Left forelimb (tissue), 1 donor: ENCODE measurements at regions not wholly inside any gene's neighbourhood (a gene's known extent, or its start where the extent isn't known, plus 50 kb on each side); places are given as distances from the start of the nearest gene placed in this dataset.

Source experiments
- DNase-seq: peaks from one replicate; pipeline ENCODE4 v3.0.0-alpha.2; 2018; ENCODE audit warnings: low spot score

- no peak for DNase-seq
These were observed 55.5 kb upstream of the NPAS2 start for GRCh38 chr2:100764430-100764829.

GRCh38 chr2:100765481-100765880, 54.5 kb upstream of the NPAS2 start:
- DNase-seq, result no peak

GRCh38 chr2:100766256-100766655, 53.7 kb upstream of the NPAS2 start:
- DNase-seq, result no peak

- DNase-seq, result no peak
These were observed 53.1 kb upstream of the NPAS2 start for GRCh38 chr2:100766806-100767205.

- DNase-seq, result no peak
These were observed 52.7 kb upstream of the NPAS2 start for GRCh38 chr2:100767224-100767653.

- no peak for DNase-seq
These were observed 51.8 kb upstream of the NPAS2 start for GRCh38 chr2:100767810-100768806.
